PC-9 (cell line): ENCODE measurements at regions not wholly inside any gene's neighbourhood (a gene's known extent, or its start where the extent isn't known, plus 50 kb on each side); places are given as distances from the start of the nearest gene placed in this dataset.

Experiments used
- EZH2 ChIP-seq: fragments of 200-600 bp; sonication (generic); IDR thresholded peaks from 2 replicates; pipeline ENCODE4 v1.8.0; 2017; ENCODE audit warnings: antibody characterized with exemption, low read depth
- TF ChIP-seq, protein P1 (sequence below): fragments of 200-600 bp; sonication (generic); conservative IDR thresholded peaks from 2 replicates; pipeline ENCODE4 v1.6.1; 2017; ENCODE audit warnings: mixed run types, antibody characterized with exemption, mild to moderate bottlenecking, moderate library complexity

DNA sequence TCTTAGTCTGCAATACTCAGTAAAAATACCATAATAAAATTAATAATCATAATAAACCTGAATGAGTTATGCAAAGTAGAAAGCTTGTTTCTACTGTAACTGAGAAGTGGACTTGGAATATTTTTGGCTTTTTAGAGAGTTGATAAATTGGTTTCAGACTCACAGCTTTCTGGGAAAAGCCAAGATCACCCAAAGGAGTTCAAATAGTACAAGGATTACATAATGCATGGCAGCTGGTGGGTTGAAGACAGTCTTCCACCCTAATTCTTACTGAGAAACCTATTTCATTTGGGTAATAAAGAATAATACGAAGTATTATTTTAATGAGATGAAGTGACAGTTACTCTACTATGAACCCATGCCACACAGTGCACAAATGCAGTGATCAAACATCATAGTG lies 139.4 kb upstream of the KLF12 start:
- TF ChIP-seq, protein P1, sequence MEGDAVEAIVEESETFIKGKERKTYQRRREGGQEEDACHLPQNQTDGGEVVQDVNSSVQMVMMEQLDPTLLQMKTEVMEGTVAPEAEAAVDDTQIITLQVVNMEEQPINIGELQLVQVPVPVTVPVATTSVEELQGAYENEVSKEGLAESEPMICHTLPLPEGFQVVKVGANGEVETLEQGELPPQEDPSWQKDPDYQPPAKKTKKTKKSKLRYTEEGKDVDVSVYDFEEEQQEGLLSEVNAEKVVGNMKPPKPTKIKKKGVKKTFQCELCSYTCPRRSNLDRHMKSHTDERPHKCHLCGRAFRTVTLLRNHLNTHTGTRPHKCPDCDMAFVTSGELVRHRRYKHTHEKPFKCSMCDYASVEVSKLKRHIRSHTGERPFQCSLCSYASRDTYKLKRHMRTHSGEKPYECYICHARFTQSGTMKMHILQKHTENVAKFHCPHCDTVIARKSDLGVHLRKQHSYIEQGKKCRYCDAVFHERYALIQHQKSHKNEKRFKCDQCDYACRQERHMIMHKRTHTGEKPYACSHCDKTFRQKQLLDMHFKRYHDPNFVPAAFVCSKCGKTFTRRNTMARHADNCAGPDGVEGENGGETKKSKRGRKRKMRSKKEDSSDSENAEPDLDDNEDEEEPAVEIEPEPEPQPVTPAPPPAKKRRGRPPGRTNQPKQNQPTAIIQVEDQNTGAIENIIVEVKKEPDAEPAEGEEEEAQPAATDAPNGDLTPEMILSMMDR = no peak
- TF ChIP-seq EZH2 = no peak
